GM19438 (cell line): ENCODE measurements at regions not wholly inside any gene's neighbourhood (a gene's known extent, or its start where the extent isn't known, plus 50 kb on each side); places are given as distances from the start of the nearest gene placed in this dataset.
"Not testable (repeated sequence)": the region's sequence is repeated elsewhere in the genome, so short reads cannot be mapped to it uniquely, and the experiment has no call there.

ENCODE experiments used
- ATAC-seq: cut with Tn5 transposase; IDR thresholded peaks from one replicate; pipeline ENCODE4 v1.9.1; 2021; ENCODE audit warnings: low read depth; ENCODE audit not compliant: unreplicated experiment

DNA sequence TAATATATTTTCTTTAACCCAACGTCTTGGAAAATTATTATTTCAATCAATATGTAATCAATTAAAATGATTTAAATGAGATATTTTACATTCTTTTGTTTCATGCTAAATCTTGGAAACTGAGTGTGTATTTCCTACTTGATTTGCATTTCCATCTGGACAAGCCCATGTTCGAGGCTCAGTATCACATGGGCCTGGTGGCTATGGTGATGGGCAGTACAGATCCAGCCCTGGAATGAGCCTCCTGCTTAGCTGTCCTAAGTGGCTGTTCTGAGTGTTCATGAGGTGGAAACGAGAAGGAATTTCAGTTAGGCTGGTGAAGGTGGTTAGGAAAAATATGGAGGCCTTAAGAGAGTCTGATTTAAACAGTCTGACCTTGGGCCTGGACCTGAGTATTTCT, 73.0 kb upstream of the ATXN1 start:
- ATAC-seq, result no peak

DNA sequence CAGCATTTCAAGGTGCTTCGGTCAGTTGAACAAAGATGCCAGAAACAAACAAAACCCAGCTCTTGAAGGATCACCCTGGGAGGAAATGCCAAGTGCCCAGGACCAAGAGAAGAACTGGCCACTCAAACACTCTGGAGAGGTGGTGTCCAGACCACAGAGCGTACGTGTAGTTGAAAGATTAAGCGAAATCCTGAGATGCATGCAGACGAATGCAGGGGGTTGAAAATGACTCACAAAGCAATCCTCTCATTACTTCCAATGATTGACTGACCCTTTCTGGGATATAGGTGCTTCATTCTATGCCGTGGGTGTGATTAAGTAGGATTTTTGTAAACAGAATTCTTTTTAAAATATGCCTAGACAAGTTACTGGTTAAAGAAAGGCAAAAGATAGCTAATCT, 71.5 kb upstream of the ATXN1 start:
- no peak for ATAC-seq

DNA sequence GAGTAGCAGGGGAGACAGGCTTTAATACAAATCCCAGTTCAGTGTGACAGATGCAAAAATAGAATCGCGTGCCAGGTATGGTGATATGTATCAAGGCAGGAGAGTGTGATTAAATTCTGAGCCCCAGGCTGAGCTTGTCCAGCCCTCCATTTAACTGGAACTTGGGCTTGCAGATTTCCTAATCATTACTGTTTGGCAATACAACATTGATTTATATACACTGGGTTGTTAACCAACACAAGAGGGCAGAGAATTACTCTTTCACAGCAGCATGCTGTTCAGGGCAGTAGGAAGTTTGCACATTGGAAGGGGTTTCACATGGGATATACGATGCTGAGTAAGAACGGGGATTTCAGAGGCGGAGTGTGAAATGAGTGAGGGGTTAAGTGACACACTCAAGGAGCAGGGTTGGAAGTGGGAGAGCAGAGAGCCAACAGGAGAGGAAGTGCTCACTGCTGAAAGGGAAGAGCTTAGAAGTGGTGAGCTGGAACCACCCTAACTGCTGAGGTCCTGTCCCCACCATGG, 70.8 kb upstream of the ATXN1 start:
- no peak for ATAC-seq

DNA sequence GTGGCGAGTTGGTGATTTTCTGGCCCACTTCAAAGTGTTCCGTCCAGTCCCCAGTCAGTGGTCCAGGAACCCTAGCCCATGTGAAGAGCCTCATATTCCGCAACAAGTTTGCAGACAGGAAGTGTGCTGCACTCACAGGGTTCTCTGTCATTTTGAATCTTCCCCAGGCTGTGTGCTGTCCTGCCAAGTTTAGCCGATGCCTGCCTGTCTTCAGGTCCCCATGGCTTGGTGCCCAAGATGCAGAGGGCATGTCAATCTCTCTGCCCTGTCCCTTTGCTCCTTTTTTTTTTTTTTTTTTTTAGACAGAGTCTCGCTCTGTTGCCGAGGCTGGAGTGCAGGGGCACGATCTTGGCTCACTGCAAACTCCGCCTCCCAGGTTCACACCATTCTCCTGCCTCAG, 69.9 kb upstream of the ATXN1 start:
- no peak for ATAC-seq

DNA sequence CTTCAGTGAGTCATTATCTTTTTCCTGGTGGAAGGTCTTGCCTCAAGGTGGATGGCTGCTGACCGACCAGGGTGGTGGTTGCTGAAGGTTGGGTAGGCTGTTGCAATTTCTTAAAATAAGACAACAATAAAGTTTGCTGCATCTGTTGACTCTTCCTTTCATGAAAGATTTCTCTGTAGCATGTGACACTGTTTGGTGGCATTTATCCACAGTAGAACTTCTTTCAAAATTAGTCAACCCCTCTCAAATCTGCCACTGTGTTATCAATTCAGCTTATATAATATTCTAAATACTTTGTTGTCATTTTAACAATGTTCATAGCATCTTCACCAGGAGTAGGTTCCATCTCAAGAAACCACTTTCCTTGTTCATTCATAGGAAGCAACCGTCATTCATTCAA, 66.8 kb upstream of the ATXN1 start:
- no peak for ATAC-seq

DNA sequence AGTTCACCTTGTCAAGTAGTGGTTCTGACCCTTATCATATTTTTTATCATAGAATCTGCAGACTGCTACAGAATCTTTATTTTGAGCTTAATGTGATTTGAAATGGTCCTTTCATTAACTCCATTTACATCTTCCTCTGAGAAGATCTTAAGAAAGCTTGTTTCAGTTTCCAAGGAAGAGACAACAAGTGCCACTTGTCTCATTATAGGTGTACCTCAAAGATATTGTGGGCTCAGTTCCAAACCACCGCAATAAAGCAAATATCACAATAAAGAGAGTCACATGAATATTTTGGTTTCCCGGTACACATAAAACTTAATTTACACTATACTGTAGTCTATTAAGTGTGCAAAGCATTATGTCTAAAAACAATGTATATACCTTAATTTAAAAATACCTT, 66.4 kb upstream of the ATXN1 start:
- ATAC-seq, result no peak

DNA sequence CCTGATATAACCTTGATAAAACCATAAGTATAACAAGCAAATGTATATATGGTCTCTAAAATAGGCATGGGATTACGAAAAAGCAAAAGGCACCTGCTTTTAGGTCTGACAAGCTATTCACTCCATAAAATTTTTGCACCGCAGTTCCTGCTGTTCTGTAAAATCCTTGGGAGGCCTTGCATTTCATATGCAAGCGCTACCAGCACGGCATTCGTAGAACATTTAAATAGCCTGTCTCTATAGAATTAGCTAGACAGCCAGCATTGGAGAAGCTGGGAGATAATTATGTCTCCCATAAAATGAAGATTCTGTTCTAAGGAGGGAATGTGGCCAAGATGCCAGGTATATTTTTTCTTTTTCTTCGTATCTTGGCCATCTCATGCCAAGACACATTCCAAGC, 64.5 kb upstream of the ATXN1 start:
- no peak for ATAC-seq

DNA sequence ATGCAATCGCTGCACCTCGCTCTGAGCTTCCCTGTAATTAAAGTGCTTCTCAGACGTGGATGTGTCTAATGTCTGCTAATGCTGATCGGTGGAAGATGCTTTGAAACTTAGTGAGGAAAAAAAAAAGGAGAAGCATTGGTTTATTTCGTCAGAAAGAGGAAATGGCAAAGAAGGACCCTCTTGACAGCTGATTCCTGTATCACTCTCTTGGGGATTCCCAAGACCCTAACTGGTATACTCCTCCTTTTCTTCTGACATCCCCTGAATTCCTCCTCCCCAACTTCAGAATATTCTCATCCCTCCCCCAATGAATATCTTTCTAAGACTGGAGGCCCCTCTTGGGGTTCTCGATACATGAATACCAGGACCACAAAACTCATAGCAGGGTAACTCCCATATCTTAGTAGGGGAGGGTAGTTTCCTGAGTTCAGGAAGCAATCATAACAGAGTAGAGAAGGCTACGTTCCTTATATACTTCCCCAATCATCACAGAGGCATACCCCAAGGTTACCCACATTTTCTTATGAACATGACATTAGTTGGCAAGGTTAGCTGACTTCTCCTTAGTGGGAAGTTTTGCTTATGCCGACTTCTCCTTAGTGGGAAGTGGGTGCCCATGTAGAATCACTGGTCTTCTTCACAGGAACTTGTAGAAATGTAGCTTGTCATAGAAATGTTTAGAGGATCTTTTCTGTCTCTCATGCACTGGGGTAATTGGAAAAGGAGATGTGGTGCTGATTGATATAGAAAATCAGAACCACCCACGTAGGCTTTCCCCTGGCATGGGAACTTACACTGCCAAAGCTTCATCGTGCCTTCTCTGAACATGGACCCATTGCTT, 63.8 kb upstream of the ATXN1 start:
- ATAC-seq, result no peak

DNA sequence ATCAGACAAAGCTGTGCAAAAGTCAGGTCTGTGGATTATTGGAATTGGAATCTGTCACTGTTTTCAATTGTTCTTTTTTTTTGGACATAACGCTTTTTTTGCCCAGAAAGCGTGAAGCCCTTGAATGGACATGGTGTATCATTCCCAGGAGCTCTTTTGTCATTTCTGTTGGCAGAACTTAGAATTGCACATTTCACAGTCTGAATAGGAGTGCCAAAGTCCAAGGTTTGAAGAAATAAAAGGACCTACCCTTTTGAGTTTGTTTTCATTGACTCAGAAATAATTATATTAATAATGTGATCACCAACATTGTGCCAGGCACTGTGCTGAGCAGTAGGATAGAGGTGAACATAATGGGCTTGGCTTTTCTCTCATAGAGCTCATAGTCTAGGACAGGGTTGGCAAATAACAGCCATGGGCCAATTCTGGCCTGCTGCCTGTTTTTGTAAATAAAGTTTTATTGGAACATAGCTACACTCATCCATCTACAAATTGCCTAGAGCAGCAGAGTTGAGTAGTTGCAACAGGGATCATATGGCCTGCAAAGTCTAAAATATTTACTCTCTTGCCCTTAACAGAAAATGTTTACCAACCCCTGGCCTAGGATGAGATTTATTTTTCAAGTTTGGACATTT, 62.6 kb upstream of the ATXN1 start:
- no peak for ATAC-seq

DNA sequence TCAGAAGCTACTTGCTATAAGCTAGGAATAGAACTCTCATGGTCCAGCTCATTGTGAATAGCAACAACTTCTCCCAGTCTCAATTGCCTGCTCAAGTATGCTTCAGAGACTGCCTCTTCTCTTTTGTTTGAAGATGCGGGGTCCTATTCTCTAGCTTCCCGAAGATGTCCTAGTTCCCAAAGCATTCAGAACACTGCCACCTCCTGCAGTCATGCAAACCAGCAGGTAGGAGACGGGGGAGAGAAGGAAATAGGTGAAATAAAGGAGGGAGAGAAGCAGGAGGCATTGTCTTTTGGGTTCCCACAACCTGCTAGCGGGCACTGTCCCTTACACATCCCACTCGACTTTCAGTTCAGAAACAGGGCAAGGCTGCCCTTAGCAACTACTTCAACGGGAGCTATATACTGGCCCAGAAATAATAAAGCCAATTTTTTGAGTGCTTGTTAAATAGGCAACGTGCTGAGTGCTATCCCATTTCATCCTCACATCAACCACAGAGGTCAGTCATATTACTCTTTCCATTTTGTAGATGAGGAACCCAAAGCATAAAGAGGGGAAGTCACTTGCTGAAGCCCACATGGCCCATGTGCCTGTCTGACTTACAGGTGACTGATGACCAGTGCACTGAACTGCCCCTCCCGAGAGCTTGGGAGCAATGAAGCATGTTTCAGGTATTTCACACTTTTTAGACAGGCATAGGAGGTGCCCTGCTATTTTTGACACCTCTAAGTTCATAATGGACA, 61.9 kb upstream of the ATXN1 start:
- no peak for ATAC-seq

DNA sequence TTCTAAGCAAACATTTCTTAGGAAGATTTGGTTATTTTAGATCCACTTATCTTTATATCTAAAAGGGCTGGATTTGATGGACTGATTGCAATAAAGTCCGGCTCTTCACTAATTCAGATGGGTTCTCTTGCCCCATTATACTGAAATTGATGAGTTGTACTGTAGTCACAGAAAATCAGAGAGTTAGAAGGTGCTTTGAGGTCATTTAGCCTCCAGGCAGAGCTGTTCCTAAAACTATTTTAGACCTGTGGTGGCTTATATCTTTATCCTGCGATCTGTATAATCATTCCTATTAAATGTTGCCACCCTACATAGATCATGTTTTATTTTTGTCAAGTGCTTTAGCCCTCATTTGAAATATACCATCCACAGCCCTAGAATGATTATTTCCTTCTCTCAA, 61.3 kb upstream of the ATXN1 start:
- no peak for ATAC-seq

DNA sequence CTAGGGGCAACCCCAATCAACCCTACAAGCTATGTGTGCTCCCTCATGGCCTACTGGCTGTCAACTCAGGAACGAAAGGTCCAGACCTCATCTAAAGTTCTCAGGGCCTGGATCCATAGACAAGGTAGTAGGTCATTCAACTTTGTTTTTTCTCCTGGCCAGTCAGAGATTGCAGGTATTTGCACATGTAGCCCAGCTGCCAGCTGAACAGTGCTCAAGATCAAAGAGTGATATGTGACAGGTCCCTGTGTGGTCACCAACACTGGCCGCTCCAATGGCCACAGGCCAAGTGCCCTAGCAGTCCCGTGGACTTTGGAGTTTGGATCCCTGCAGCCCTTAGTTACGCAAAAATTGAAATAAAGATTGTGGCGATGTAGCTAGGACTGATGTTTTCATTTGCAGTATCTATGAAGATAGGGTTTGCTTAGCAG, 60.6 kb upstream of the ATXN1 start:
- no peak for ATAC-seq

DNA sequence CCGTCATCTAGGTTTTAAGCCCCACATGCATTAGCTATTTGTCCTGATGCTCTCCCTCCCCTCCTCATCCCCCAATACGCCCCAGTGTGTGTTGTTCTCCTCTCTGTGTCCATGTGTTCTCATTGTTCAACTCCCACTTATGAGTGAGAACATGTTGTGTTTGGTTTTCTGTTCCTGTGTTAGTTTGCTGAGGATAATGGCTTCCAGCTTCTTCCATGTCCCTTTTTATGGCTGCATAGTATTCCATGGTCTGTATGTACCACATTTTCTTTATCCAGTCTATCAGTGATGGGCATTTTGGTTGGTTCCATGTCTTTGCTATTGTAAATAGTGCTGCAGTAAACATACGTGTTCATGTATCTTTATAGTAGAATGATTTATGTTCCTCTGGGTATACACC, 59.0 kb upstream of the ATXN1 start:
- ATAC-seq, result not testable (repeated sequence)

DNA sequence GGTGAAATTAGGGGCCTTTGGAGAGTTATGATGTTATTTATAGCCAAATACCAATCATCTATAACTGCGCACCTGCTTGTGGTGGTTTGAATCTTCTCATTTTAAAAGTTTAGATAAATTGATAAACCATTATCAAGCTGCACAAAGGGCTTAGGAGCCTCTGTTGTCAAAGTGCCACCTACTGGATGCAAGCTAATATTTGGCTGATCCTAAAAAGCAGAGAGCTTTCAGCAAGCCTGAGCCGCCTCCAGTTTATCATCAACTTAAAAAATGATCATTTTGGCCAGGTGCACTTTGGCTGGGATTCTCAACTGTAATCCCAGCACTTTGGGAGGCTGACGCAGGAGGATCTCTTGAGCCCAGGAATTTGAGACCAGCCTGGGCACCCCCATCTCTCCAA, 58.5 kb upstream of the ATXN1 start:
- ATAC-seq, result no peak

DNA sequence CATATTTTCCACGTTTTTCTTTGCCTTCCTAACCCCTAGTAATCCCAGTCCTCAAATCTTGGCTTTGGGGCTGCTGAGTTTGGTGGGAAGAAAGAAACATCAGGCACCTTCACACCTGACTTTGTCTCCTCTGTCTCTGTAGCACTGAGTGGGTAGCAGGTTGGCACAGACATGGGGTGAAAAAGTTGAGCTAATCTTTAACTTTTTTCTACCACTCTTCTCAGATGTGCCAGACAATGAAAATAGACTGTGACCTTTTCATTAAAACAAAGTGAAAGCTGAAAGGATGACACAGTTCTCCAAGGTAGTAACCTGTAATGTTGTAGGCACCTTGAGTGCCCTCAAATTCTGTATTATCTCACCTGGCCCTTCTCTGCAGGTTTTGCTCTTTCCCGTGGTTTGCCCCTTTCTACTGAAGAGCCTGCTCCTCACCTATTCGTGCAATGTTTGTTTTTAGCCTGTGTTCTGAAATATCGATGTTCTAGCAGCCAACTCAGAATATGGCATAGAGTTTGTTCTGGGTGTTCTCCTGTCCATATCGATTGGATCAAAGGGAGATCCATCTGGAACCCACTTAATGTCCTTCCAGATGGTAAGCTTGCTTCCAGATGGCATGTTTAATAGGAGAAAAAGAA, 57.8 kb upstream of the ATXN1 start:
- no peak for ATAC-seq

DNA sequence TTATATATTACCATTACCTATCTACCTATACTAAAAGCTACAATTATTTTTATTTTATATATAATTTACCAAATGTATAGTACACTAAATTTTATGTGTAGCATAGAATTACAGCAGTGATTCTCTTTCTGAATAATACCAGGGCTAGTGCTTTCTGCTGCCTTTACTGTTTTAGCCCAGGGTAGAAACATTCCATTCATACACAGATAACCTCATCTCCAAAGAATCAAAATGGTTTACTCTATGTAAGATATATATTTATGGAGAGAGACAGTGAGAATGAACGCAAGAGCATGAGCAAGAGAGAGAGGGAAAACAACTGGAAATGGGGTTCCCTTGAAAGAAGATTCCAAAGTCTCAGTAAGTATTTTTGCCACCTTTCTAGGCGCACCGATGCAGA, 56.3 kb upstream of the ATXN1 start:
- no peak for ATAC-seq

DNA sequence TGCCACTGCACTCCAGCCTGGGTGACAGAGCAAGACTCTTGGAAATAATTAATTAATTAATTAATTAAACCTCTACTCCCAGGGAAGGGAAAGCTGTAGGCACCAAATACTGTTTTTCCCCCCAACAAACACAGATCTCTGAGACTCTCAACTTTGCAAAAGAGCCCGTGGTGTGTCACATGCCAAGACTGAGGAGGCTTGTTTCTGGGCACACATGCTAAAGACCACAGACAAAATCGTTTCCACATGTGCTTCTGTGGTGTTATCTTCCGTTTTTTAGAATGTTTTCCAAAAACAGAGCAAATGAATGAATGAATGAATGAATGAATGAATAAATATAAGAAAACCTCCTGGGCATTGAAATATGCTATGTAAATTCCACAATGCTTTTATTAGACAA, 55.6 kb upstream of the ATXN1 start:
- no peak for ATAC-seq

DNA sequence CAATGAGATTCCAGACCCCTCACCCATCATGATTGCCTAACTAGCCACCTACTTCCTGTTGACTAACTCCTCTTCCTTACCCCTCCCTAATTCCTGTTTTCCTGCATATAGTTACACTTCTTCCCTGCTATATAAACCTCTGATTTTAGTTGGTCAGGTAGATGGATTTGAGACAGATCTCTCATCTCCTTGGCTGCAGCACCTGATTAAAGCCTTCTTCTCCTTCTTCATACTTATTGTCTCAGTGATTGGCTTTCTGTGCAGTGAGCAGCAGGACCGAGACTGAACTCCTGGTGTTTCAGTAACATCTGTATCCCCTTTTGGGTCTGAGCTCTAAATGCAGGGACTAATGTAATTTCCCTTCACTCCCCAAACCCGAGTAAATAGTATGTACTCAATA, 51.7 kb upstream of the ATXN1 start:
- no peak for ATAC-seq

DNA sequence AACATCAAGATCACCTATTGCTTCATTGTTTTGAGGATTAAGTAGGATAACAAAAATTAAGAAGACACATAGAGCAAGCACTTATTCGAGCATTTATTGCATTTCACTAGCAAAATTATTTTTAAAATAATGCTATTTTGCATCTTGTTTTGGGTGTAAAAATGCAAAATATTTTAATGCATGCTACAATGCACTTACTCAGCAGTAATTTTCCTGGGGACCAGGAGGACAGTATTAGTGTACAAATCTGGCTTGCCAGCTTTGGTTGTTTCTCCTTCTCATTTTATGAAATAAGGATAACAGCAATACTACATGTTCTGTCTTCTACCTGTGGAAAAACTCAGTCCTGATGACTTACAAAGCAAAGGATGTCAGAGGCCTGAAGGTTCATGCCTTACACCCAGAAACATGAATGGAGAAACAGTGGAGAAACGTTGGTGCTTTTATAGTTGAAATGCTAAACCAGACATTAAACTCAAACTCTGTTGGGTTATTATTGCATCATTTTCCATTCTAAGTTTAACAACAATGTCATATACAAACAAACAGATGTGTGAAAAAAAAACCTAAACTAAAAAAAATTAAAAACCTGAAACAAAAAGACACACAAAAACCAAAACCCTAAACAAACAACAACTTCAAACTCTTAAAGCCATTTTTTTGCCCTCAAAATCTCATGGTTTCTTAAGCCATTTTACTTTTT, 50.2 kb upstream of the ATXN1 start:
- no peak for ATAC-seq
